ENCODE measurements at regions not wholly inside any gene's neighbourhood (a gene's known extent, or its start where the extent isn't known, plus 50 kb on each side); places are given as distances from the start of the nearest gene placed in this dataset.

GRCh38 chr1:104979651-104980050 is 1230.0 kb downstream of the AMY1C start:
- Mint-ChIP-seq H3K4me3 (no peak overlapping the region), H3K27me3 (ENCODE audit: low read depth) (no peaks in the 10 kb centered on the region), H3K36me3 (ENCODE audit: insufficient read depth in 1 of 3, low read depth in 3 of 3) (peaks cover 0 to 4% (median 0%) of the 10 kb centered on the region in 3 experiments; a peak in 3 of 7 replicates), H3K4me1 (no peaks in the 10 kb centered on the region), H3K9me3 (peaks cover 3% of the 10 kb centered on the region in 2 experiments), H3K27ac (no peak overlapping the region)
- no CpG with 5 or more reads among the region's 1 CpG for WGBS (ENCODE audit: extremely low coverage, insufficient read length, low lambda C conversion rate)
- Histone ChIP-seq H4K20me1 (ENCODE audit: control insufficient read depth, insufficient read depth, insufficient read length) (no peaks in the 10 kb centered on the region), H3K56ac (ENCODE audit: insufficient read length, low read depth, low read length) (no peak overlapping the region), H3K79me1 (ENCODE audit: insufficient read depth, low read depth, low read length, poor library complexity, severe bottlenecking) (no peaks in the 10 kb centered on the region), H3K23ac (ENCODE audit: insufficient read length, low read depth, low read length) (no peak overlapping the region), H2AK5ac (ENCODE audit: insufficient read length, low read length) (no peak overlapping the region), H3K9me3 (ENCODE audit: control insufficient read depth, low read depth, low read length) (no peaks in the 10 kb centered on the region), H3K4me2 (ENCODE audit: insufficient read depth, insufficient read length, low read length) (no peak overlapping the region), H4K91ac (ENCODE audit: insufficient read length, low read depth, low read length) (no peak overlapping the region), H4K8ac (replicated peaks; ENCODE audit: insufficient read length, low read depth, low read length) (no peak overlapping the region), H2BK5ac (ENCODE audit: insufficient read length, low read length) (no peak overlapping the region), H2BK15ac (ENCODE audit: low read depth, low read length) (no peak overlapping the region), H4K5ac (ENCODE audit: insufficient read length, low read depth, low read length) (no peak overlapping the region), H2AFZ (ENCODE audit: low read length) (no peak overlapping the region), H3K79me2 (ENCODE audit: insufficient read depth, low read length) (no peaks in the 10 kb centered on the region), H3K4me1 (ENCODE audit: insufficient read depth, low read length) (no peaks in the 10 kb centered on the region), H2BK120ac (ENCODE audit: low read depth, low read length, poor library complexity, severe bottlenecking) (no peak overlapping the region), H3K27me3 (ENCODE audit: insufficient read depth, low read length) (no peaks in the 10 kb centered on the region), H2BK12ac (ENCODE audit: insufficient read length, low read depth, low read length) (no peak overlapping the region), H3K27ac (ENCODE audit: insufficient read length, low read depth, low read length) (no peak overlapping the region), H3K14ac (ENCODE audit: insufficient read depth, low read length) (no peak overlapping the region), H3K4ac (ENCODE audit: low read depth, low read length) (no peak overlapping the region), H3K9ac (ENCODE audit: extremely low read depth, insufficient read length, low read length) (no peak overlapping the region), H2BK20ac (ENCODE audit: low read depth, low read length, poor library complexity, severe bottlenecking) (no peak overlapping the region), H3T11ph (ENCODE audit: low read length) (no peak overlapping the region), H3K23me2 (ENCODE audit: insufficient read length, low read depth, low read length, poor library complexity, severe bottlenecking) (no peaks in the 10 kb centered on the region), H3K18ac (ENCODE audit: insufficient read length, low read depth, low read length) (no peak overlapping the region)
- DNase-seq, result no peak
- TF ChIP-seq, protein P1, sequence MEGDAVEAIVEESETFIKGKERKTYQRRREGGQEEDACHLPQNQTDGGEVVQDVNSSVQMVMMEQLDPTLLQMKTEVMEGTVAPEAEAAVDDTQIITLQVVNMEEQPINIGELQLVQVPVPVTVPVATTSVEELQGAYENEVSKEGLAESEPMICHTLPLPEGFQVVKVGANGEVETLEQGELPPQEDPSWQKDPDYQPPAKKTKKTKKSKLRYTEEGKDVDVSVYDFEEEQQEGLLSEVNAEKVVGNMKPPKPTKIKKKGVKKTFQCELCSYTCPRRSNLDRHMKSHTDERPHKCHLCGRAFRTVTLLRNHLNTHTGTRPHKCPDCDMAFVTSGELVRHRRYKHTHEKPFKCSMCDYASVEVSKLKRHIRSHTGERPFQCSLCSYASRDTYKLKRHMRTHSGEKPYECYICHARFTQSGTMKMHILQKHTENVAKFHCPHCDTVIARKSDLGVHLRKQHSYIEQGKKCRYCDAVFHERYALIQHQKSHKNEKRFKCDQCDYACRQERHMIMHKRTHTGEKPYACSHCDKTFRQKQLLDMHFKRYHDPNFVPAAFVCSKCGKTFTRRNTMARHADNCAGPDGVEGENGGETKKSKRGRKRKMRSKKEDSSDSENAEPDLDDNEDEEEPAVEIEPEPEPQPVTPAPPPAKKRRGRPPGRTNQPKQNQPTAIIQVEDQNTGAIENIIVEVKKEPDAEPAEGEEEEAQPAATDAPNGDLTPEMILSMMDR (conservative IDR thresholded peaks at IDR 0.05), result no peak

Measured in H9 (cell line).